ENCODE measurements at regions not wholly inside any gene's neighbourhood (a gene's known extent, or its start where the extent isn't known, plus 50 kb on each side); places are given as distances from the start of the nearest gene placed in this dataset.

DNA sequence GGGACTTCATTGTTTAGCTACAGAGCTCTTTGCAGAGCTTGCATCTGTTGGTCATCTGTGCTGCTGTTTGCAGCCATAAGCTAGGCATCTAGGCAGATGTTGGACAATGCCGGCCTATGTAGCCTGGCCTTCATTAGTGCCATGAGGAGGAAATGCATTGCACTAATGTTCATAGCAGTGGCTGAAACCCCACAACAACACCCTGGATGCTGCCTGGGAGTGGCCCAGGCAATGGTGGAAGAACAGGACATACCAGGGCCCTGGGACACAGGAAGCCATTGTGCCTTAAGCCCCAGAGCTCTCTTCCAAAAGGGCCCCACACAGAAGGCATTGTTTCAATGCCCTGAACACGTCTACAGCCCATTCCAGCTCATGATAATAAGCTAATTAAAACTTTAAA, 131.5 kb upstream of the LYZL1 start:
- Histone ChIP-seq H3K36me3 (ENCODE audit: insufficient read depth) (no peaks in the 10 kb centered on the region; the same call in 1 of the 2 replicates), H3K9me2 (ENCODE audit: insufficient read depth) (peaks cover 20% of the 10 kb centered on the region), H3K4me2 (no peak overlapping the region), H3K27ac (ENCODE audit: low read depth) (no peak overlapping the region), H3K79me2 (replicated peaks; ENCODE audit: insufficient read depth) (no peaks in the 10 kb centered on the region), H3K4me1 (ENCODE audit: insufficient read depth) (peaks cover 8% of the 10 kb centered on the region; the same call in 1 of the 2 replicates), H3K4me3 (no peak overlapping the region), H4K20me1 (replicated peaks; ENCODE audit: insufficient read depth) (no peaks in the 10 kb centered on the region), H3F3A (replicated peaks; ENCODE audit: low read depth) (peaks cover 8% of the 10 kb centered on the region; the same call in 1 of the 2 replicates), H2AFZ (peak overlapping the region; percentile 9; the same call in 1 of the 2 replicates), H3K27me3 (ENCODE audit: insufficient read depth) (no peaks in the 10 kb centered on the region)
- TF ChIP-seq CREB1 (CRISPR knock-in tag; IDR thresholded peaks at IDR 0.05; ENCODE audit: low read depth): no peak
- no peak overlapping the region for H3K27ac Mint-ChIP-seq
- H3K36me3 Mint-ChIP-seq (ENCODE audit: low read depth): peaks cover 5% of the 10 kb centered on the region; the same call in 2 of the 3 replicates
- H3K4me1 Mint-ChIP-seq: peaks cover 19% of the 10 kb centered on the region
- peaks cover 4% of the 10 kb centered on the region for H3K27me3 Mint-ChIP-seq (ENCODE audit: insufficient read depth, low read depth, poor library complexity)
- no peak for DNase-seq (ENCODE audit: low spot score)
- no peak for ATAC-seq
- no peak overlapping the region for H3K4me3 Mint-ChIP-seq
- H3K9me3 Mint-ChIP-seq: peaks cover 11% of the 10 kb centered on the region; the same call in 2 of the 3 replicates

- Mint-ChIP-seq H3K27ac (no peak overlapping the region), H3K4me3 (no peak overlapping the region), H3K4me1 (peaks cover 19% of the 10 kb centered on the region), H3K27me3 (ENCODE audit: insufficient read depth, low read depth, poor library complexity) (peaks cover 4% of the 10 kb centered on the region), H3K9me3 (peaks cover 13% of the 10 kb centered on the region; the same call in 2 of the 3 replicates), H3K36me3 (ENCODE audit: low read depth) (peaks cover 10% of the 10 kb centered on the region)
- Histone ChIP-seq H3K79me2 (replicated peaks; ENCODE audit: insufficient read depth) (no peaks in the 10 kb centered on the region), H4K20me1 (replicated peaks; ENCODE audit: insufficient read depth) (no peaks in the 10 kb centered on the region), H3K27ac (ENCODE audit: low read depth) (no peak overlapping the region), H2AFZ (no peak overlapping the region), H3K4me1 (ENCODE audit: insufficient read depth) (peaks cover 8% of the 10 kb centered on the region; the same call in 1 of the 2 replicates), H3K36me3 (ENCODE audit: insufficient read depth) (no peaks in the 10 kb centered on the region; the same call in 1 of the 2 replicates), H3K4me2 (no peak overlapping the region), H3F3A (replicated peaks; ENCODE audit: low read depth) (peaks cover 8% of the 10 kb centered on the region; the same call in 1 of the 2 replicates), H3K27me3 (ENCODE audit: insufficient read depth) (no peaks in the 10 kb centered on the region), H3K9me2 (ENCODE audit: insufficient read depth) (peaks cover 24% of the 10 kb centered on the region), H3K4me3 (no peak overlapping the region)
- no peak for TF ChIP-seq JUNB (IDR thresholded peaks at IDR 0.05; ENCODE audit: unreplicated experiment)
- TF ChIP-seq, protein P1, sequence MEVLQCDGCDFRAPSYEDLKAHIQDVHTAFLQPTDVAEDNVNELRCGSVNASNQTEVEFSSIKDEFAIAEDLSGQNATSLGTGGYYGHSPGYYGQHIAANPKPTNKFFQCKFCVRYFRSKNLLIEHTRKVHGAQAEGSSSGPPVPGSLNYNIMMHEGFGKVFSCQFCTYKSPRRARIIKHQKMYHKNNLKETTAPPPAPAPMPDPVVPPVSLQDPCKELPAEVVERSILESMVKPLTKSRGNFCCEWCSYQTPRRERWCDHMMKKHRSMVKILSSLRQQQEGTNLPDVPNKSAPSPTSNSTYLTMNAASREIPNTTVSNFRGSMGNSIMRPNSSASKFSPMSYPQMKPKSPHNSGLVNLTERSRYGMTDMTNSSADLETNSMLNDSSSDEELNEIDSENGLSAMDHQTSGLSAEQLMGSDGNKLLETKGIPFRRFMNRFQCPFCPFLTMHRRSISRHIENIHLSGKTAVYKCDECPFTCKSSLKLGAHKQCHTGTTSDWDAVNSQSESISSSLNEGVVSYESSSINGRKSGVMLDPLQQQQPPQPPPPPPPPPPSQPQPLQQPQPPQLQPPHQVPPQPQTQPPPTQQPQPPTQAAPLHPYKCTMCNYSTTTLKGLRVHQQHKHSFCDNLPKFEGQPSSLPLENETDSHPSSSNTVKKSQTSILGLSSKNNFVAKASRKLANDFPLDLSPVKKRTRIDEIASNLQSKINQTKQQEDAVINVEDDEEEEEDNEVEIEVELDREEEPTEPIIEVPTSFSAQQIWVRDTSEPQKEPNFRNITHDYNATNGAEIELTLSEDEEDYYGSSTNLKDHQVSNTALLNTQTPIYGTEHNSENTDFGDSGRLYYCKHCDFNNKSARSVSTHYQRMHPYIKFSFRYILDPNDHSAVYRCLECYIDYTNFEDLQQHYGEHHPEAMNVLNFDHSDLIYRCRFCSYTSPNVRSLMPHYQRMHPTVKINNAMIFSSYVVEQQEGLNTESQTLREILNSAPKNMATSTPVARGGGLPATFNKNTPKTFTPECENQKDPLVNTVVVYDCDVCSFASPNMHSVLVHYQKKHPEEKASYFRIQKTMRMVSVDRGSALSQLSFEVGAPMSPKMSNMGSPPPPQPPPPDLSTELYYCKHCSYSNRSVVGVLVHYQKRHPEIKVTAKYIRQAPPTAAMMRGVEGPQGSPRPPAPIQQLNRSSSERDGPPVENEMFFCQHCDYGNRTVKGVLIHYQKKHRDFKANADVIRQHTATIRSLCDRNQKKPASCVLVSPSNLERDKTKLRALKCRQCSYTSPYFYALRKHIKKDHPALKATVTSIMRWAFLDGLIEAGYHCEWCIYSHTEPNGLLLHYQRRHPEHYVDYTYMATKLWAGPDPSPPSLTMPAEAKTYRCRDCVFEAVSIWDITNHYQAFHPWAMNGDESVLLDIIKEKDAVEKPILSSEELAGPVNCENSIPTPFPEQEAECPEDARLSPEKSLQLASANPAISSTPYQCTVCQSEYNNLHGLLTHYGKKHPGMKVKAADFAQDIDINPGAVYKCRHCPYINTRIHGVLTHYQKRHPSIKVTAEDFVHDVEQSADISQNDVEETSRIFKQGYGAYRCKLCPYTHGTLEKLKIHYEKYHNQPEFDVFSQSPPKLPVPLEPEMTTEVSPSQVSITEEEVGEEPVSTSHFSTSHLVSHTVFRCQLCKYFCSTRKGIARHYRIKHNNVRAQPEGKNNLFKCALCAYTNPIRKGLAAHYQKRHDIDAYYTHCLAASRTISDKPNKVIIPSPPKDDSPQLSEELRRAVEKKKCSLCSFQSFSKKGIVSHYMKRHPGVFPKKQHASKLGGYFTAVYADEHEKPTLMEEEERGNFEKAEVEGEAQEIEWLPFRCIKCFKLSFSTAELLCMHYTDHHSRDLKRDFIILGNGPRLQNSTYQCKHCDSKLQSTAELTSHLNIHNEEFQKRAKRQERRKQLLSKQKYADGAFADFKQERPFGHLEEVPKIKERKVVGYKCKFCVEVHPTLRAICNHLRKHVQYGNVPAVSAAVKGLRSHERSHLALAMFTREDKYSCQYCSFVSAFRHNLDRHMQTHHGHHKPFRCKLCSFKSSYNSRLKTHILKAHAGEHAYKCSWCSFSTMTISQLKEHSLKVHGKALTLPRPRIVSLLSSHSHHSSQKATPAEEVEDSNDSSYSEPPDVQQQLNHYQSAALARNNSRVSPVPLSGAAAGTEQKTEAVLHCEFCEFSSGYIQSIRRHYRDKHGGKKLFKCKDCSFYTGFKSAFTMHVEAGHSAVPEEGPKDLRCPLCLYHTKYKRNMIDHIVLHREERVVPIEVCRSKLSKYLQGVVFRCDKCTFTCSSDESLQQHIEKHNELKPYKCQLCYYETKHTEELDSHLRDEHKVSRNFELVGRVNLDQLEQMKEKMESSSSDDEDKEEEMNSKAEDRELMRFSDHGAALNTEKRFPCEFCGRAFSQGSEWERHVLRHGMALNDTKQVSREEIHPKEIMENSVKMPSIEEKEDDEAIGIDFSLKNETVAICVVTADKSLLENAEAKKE (CRISPR knock-in tag; IDR thresholded peaks at IDR 0.05): no peak
- TF ChIP-seq ZNF114 (CRISPR knock-in tag; IDR thresholded peaks at IDR 0.05): no peak
- TF ChIP-seq POLR2AphosphoS5 (IDR thresholded peaks at IDR 0.05; ENCODE audit: low read depth): no peak
- TF ChIP-seq EZH2 (IDR thresholded peaks at IDR 0.05; ENCODE audit: low read depth, unreplicated experiment): no peak
- no peak for TF ChIP-seq ETS1 (IDR thresholded peaks at IDR 0.05)
- no peak for TF ChIP-seq REST (IDR thresholded peaks at IDR 0.05; ENCODE audit: unreplicated experiment)
- DNase-seq (ENCODE audit: low spot score) (no peak), ATAC-seq (no peak)
Observed at GRCh38 chr10:29158066-29158465, 130.8 kb upstream of the LYZL1 start.

All from GM23338 (cell line).